SK-N-SH (cell line): ENCODE measurements at regions not wholly inside any gene's neighbourhood (a gene's known extent, or its start where the extent isn't known, plus 50 kb on each side); places are given as distances from the start of the nearest gene placed in this dataset.

Experiments
- CTCF ChIA-PET: fragments of 300-600, 350-600 bp; formaldehyde crosslinking; extraction: SDS; loops from one replicate; lab custom pipeline; 2021; lab: Yijun Ruan, JAX
- POLR2A ChIA-PET: fragments of 350-600 bp; sonication (Branson Sonifier 250); formaldehyde crosslinking; extraction: SDS; loops from one replicate; lab custom pipeline; 2020; ENCODE audit warnings: antibody characterized with exemption, inconsistent platforms; lab: Yijun Ruan, JAX
- DNase-seq: peaks from one replicate; pipeline ENCODE4 v3.0.0; 2012
- H2AFZ ChIP-seq: fragments of 200-600 bp; sonication (generic); 2 replicates; pipeline ENCODE4 v1.8.1; 2016; ENCODE audit warnings: antibody characterized with exemption, mild to moderate bottlenecking, low read depth
- H3F3A ChIP-seq: fragments of 200-600 bp; sonication (generic); replicated peaks from 2 replicates; pipeline ENCODE3; 2016; ENCODE audit warnings: antibody characterized with exemption, mild to moderate bottlenecking; ENCODE audit not compliant: insufficient read depth
- H3K27ac ChIP-seq, 2 experiments: fragments of 200-500 bp in 1 of 2; fragments of 200-600 bp in 1 of 2; sonication (Bioruptor generic) in 1 of 2; sonication (generic), shearing (Covaris generic) in 1 of 2; 2 replicates each; pipeline versions ENCODE4 v1.5.1 to v1.6.1; 2014 to 2016; ENCODE audit warnings: low read depth in 2 of 2, inconsistent platforms in 1 of 2, low read length in 1 of 2, mild to moderate bottlenecking in 1 of 2, mixed read lengths in 1 of 2
- H3K27me3 ChIP-seq: fragments of 200-600 bp; sonication (generic), shearing (Covaris generic); 2 replicates; pipeline ENCODE4 v1.6.1; 2016; ENCODE audit warnings: mixed run types; ENCODE audit not compliant: insufficient read depth
- H3K36me3 ChIP-seq, 2 experiments: fragments of 200-500 bp in 1 of 2; fragments of 200-600 bp in 1 of 2; sonication (Bioruptor generic) in 1 of 2; sonication (generic) in 1 of 2; replicated peaks in 1 of 2; 2 replicates each; pipeline versions ENCODE3 to v1.5.1; 2014 to 2016; ENCODE audit warnings: low read length in 1 of 2, mild to moderate bottlenecking in 1 of 2; ENCODE audit not compliant: insufficient read depth in 2 of 2, control insufficient read depth in 1 of 2
- H3K4me1 ChIP-seq, 2 experiments: fragments of 200-500 bp in 1 of 2; fragments of 200-600 bp in 1 of 2; sonication (Bioruptor generic) in 1 of 2; sonication (generic), shearing (Covaris generic) in 1 of 2; 2 replicates each; pipeline versions ENCODE4 v1.5.1 to v1.6.1; 2014 to 2016; ENCODE audit warnings: low read depth in 1 of 2, low read length in 1 of 2, mixed run types in 1 of 2; ENCODE audit not compliant: insufficient read depth in 2 of 2, control insufficient read depth in 1 of 2
- H3K4me2 ChIP-seq: fragments of 200-600 bp; sonication (generic), shearing (Covaris generic); 2 replicates; pipeline ENCODE4 v1.6.1; 2017; ENCODE audit warnings: mixed run types
- H3K4me3 ChIP-seq, 2 experiments: fragments of 200-500 bp in 1 of 2; fragments of 200-600 bp in 1 of 2; sonication (Bioruptor generic) in 1 of 2; sonication (generic), shearing (Covaris generic) in 1 of 2; 2 replicates each; pipeline versions ENCODE4 v1.5.1 to v1.8.1; 2014 to 2016; ENCODE audit warnings: low read depth in 2 of 2, inconsistent platforms in 1 of 2, low read length in 1 of 2, mild to moderate bottlenecking in 1 of 2, mixed read lengths in 1 of 2, moderate library complexity in 1 of 2
- H3K79me2 ChIP-seq: fragments of 200-600 bp; sonication (generic); 2 replicates; pipeline ENCODE4 v1.8.1; 2017; ENCODE audit warnings: mild to moderate bottlenecking; ENCODE audit not compliant: insufficient read depth
- H3K9ac ChIP-seq: fragments of 200-600 bp; sonication (generic); 2 replicates; pipeline ENCODE4 v1.6.1; 2017; ENCODE audit warnings: mixed run types
- H3K9me2 ChIP-seq: fragments of 200-600 bp; sonication (generic); 2 replicates; pipeline ENCODE4 v1.6.1; 2017; ENCODE audit warnings: mixed run types
- H3K9me3 ChIP-seq: fragments of 200-600 bp; sonication (generic); 2 replicates; pipeline ENCODE4 v1.6.1; 2017; ENCODE audit warnings: mixed run types, mild to moderate bottlenecking, moderate library complexity
- H4K20me1 ChIP-seq: fragments of 200-600 bp; sonication (generic); 2 replicates; pipeline ENCODE4 v1.6.1; 2017; ENCODE audit warnings: mild to moderate bottlenecking, mixed run types; ENCODE audit not compliant: insufficient read depth
- CHD2 ChIP-seq: fragments of 150-350 bp; IDR thresholded peaks from 2 replicates; pipeline ENCODE4 v1.6.1; 2018; ENCODE audit warnings: low read length; ENCODE audit not compliant: partially characterized antibody
- ELF1 ChIP-seq: IDR thresholded peaks from 2 replicates; pipeline ENCODE4 v1.4.0; 2012
- EP300 ChIP-seq, 2 experiments: IDR thresholded peaks; 2 replicates each; pipeline versions ENCODE4 v1.4.0 to v1.6.1; 2012; ENCODE audit warnings: borderline replicate concordance in 1 of 2, low read depth in 1 of 2, low read length in 1 of 2
- EZH2phosphoT487 ChIP-seq: fragments of 200-600 bp; sonication (generic); IDR thresholded peaks from 2 replicates; pipeline ENCODE4 v1.6.1; 2017; ENCODE audit warnings: low read depth, mixed run types, mild to moderate bottlenecking, antibody characterized with exemption, moderate library complexity, borderline replicate concordance
- FOSL2 ChIP-seq: IDR thresholded peaks from 2 replicates; pipeline ENCODE4 v1.4.0; 2012; ENCODE audit warnings: low read depth, mild to moderate bottlenecking, moderate library complexity, borderline replicate concordance
- FOXM1 ChIP-seq: IDR thresholded peaks from 2 replicates; pipeline ENCODE4 v1.4.0; 2012; ENCODE audit warnings: low read depth, mild to moderate bottlenecking
- GABPA ChIP-seq: IDR thresholded peaks from 2 replicates; pipeline ENCODE4 v1.4.0; 2012; ENCODE audit warnings: low read depth, mild to moderate bottlenecking
- MEF2A ChIP-seq: IDR thresholded peaks from 2 replicates; pipeline ENCODE4 v1.4.0; 2012; ENCODE audit warnings: low read depth, borderline replicate concordance
- MXI1 ChIP-seq: IDR thresholded peaks from 2 replicates; pipeline ENCODE4 v1.6.1; 2012; ENCODE audit warnings: mild to moderate bottlenecking, low read depth, low read length, improper control_type of control experiment
- RAD21 ChIP-seq: IDR thresholded peaks from 2 replicates; pipeline ENCODE4 v1.6.1; 2012; ENCODE audit warnings: mild to moderate bottlenecking, low read length
- RFX5 ChIP-seq: IDR thresholded peaks from 2 replicates; pipeline ENCODE4 v1.6.1; 2012; ENCODE audit warnings: mild to moderate bottlenecking, improper control_type of control experiment, low read length
- SIN3A ChIP-seq: IDR thresholded peaks from 2 replicates; pipeline ENCODE4 v1.6.1; 2012; ENCODE audit warnings: low read depth, mild to moderate bottlenecking, low read length, moderate library complexity, borderline replicate concordance
- SMC3 ChIP-seq: IDR thresholded peaks from 2 replicates; pipeline ENCODE4 v1.6.1; 2012; ENCODE audit warnings: low read depth, low read length, improper control_type of control experiment
- TCF12 ChIP-seq: IDR thresholded peaks from 2 replicates; pipeline ENCODE4 v1.4.0; 2012
- TEAD4 ChIP-seq: IDR thresholded peaks from 2 replicates; pipeline ENCODE4 v1.4.0; 2012; ENCODE audit warnings: mild to moderate bottlenecking, borderline replicate concordance; ENCODE audit not compliant: insufficient read depth
- YY1 ChIP-seq: IDR thresholded peaks from 2 replicates; pipeline ENCODE4 v1.4.0; 2012; ENCODE audit warnings: low read depth, mild to moderate bottlenecking
- WGBS: methylation state at CpG from one replicate; pipeline ENCODE4 v1.1.6; 2017; ENCODE audit warnings: low lambda C conversion rate; 5-methylcytosine and 5-hydroxymethylcytosine counted together
- TF ChIP-seq, protein P1 (sequence below): fragments of 150-350 bp; IDR thresholded peaks from 2 replicates; pipeline ENCODE4 v1.6.1; 2017; ENCODE audit warnings: antibody characterized with exemption, low read length, low read depth, borderline replicate concordance
- TF ChIP-seq, protein P2 (sequence below): IDR thresholded peaks from 2 replicates; pipeline ENCODE4; 2012
- TF ChIP-seq, protein P3 (sequence below): IDR thresholded peaks from 2 replicates; pipeline ENCODE4 v1.6.1; 2012; ENCODE audit warnings: mild to moderate bottlenecking, low read depth, low read length, moderate library complexity
- TF ChIP-seq, protein P4 (sequence below): fragments of 150-350 bp; IDR thresholded peaks from 2 replicates; pipeline ENCODE4 v1.6.1; 2016; ENCODE audit warnings: mild to moderate bottlenecking, low read depth, low read length

DNA sequence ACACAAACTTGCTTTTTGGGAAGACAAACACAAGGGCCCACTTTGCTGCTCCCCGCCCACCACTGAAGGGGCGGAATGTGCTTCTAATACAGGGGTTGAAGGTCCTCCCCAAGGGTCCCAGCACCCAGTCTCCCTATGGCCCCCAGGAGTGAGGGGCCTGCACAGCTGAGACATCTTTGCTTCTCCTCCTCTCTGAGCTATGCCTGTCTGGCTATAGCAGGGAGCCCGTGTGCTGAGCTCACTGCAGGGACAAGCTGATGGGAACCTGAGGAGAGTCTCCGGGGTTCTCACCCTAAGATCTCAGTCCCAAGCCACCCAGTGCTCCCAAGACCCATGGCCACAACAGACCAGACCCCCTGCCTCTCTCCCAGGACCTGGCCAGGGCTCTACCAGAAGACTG, 61.1 kb upstream of the ACAN start:
- Histone ChIP-seq H3K9me3 (no peaks in the 10 kb centered on the region), H3K4me3 (no peak overlapping the region), H3K27ac (no peak overlapping the region), H3K36me3 (no peaks in the 10 kb centered on the region), H3K4me1 (peaks cover 0 to 4% of the 10 kb centered on the region in 2 experiments; a peak in 2 of 4 replicates), H3K9ac (no peak overlapping the region), H3K4me2 (no peak overlapping the region), H4K20me1 (no peaks in the 10 kb centered on the region), H3K27me3 (no peaks in the 10 kb centered on the region), H3F3A (peaks cover 6% of the 10 kb centered on the region), H3K9me2 (no peaks in the 10 kb centered on the region), H3K79me2 (no peaks in the 10 kb centered on the region), H2AFZ (no peak overlapping the region)
- TF ChIP-seq RAD21 (no peak), FOSL2 (no peak)
- no peak for DNase-seq
- CTCF ChIA-PET: interaction anchor here (1.2 kb wide), 1 partner anchor 85 kb away, joined by 3 read pairs; no protein-coding TSS in a partner anchor
- 10% methylated on average over 2 of the region's 4 CpGs for WGBS
- POLR2A ChIA-PET: no interaction called here

DNA sequence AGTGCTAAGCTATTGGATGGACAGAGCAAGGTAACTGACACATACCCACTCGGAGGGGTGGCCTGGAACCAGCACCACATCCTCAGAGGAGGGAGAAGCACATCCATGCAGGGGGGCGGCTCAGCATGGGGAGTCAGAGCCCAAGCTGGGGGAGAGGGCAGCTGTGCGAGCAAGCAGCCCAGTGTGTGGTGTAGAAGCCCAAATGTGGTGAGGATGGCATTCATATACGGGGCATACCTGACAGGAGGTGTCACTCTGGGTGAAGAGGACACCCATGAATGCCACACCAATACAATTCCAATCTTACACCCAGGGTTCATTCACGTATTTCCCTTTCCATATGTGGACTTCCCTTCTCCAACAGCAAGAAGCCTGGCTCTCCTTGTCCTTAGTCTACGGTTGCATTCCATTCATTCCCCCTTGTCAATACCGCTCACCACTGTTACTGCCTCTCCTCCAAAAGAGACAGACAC, 58.7 kb upstream of the ACAN start:
- POLR2A ChIA-PET: no interaction called here
- peaks cover 6% of the 10 kb centered on the region for H3F3A ChIP-seq
- no peak overlapping the region for H3K4me3 ChIP-seq
- no peak overlapping the region for H2AFZ ChIP-seq
- H3K4me2 ChIP-seq: no peak overlapping the region
- H3K36me3 ChIP-seq: no peaks in the 10 kb centered on the region
- H3K4me1 ChIP-seq: peaks cover 0 to 4% of the 10 kb centered on the region in 2 experiments; a peak in 2 of 4 replicates
- H3K9me3 ChIP-seq: no peaks in the 10 kb centered on the region
- TF ChIP-seq YY1 (no peak), CHD2 (no peak), EZH2phosphoT487 (no peak), RFX5 (no peak), SIN3A (no peak), MXI1 (no peak), GABPA (no peak), RAD21 (no peak), SMC3 (no peak), MEF2A (no peak), FOSL2 (no peak), EP300 (IDR thresholded peaks at IDR 0.05; ENCODE audit: borderline replicate concordance in 1 of 2, low read depth in 1 of 2, low read length in 1 of 2) (no peak), ELF1 (no peak), FOXM1 (no peak), TCF12 (no peak), TEAD4 (no peak)
- TF ChIP-seq, protein P1, sequence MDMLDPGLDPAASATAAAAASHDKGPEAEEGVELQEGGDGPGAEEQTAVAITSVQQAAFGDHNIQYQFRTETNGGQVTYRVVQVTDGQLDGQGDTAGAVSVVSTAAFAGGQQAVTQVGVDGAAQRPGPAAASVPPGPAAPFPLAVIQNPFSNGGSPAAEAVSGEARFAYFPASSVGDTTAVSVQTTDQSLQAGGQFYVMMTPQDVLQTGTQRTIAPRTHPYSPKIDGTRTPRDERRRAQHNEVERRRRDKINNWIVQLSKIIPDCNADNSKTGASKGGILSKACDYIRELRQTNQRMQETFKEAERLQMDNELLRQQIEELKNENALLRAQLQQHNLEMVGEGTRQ: no peak
- TF ChIP-seq, protein P2, sequence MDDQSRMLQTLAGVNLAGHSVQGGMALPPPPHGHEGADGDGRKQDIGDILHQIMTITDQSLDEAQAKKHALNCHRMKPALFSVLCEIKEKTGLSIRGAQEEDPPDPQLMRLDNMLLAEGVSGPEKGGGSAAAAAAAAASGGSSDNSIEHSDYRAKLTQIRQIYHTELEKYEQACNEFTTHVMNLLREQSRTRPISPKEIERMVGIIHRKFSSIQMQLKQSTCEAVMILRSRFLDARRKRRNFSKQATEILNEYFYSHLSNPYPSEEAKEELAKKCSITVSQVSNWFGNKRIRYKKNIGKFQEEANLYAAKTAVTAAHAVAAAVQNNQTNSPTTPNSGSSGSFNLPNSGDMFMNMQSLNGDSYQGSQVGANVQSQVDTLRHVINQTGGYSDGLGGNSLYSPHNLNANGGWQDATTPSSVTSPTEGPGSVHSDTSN: no peak
- TF ChIP-seq, protein P3, sequence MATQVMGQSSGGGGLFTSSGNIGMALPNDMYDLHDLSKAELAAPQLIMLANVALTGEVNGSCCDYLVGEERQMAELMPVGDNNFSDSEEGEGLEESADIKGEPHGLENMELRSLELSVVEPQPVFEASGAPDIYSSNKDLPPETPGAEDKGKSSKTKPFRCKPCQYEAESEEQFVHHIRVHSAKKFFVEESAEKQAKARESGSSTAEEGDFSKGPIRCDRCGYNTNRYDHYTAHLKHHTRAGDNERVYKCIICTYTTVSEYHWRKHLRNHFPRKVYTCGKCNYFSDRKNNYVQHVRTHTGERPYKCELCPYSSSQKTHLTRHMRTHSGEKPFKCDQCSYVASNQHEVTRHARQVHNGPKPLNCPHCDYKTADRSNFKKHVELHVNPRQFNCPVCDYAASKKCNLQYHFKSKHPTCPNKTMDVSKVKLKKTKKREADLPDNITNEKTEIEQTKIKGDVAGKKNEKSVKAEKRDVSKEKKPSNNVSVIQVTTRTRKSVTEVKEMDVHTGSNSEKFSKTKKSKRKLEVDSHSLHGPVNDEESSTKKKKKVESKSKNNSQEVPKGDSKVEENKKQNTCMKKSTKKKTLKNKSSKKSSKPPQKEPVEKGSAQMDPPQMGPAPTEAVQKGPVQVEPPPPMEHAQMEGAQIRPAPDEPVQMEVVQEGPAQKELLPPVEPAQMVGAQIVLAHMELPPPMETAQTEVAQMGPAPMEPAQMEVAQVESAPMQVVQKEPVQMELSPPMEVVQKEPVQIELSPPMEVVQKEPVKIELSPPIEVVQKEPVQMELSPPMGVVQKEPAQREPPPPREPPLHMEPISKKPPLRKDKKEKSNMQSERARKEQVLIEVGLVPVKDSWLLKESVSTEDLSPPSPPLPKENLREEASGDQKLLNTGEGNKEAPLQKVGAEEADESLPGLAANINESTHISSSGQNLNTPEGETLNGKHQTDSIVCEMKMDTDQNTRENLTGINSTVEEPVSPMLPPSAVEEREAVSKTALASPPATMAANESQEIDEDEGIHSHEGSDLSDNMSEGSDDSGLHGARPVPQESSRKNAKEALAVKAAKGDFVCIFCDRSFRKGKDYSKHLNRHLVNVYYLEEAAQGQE: no peak
- TF ChIP-seq, protein P4, sequence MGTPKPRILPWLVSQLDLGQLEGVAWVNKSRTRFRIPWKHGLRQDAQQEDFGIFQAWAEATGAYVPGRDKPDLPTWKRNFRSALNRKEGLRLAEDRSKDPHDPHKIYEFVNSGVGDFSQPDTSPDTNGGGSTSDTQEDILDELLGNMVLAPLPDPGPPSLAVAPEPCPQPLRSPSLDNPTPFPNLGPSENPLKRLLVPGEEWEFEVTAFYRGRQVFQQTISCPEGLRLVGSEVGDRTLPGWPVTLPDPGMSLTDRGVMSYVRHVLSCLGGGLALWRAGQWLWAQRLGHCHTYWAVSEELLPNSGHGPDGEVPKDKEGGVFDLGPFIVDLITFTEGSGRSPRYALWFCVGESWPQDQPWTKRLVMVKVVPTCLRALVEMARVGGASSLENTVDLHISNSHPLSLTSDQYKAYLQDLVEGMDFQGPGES: no peak
- H3K27ac ChIP-seq: no peak overlapping the region
- H3K9me2 ChIP-seq: no peaks in the 10 kb centered on the region
- DNase-seq: no peak
- no peak overlapping the region for H3K9ac ChIP-seq
- CTCF ChIA-PET: no interaction called here
- H3K79me2 ChIP-seq: no peaks in the 10 kb centered on the region
- 28% methylated on average over 6 of the region's 7 CpGs for WGBS
- no peaks in the 10 kb centered on the region for H4K20me1 ChIP-seq
- H3K27me3 ChIP-seq: no peaks in the 10 kb centered on the region
